GM23338 (cell line): ENCODE measurements at regions not wholly inside any gene's neighbourhood (a gene's known extent, or its start where the extent isn't known, plus 50 kb on each side); places are given as distances from the start of the nearest gene placed in this dataset.

Experiments
- EZH2 ChIP-seq: fragments of 200-600 bp; sonication (generic); IDR thresholded peaks from one replicate; pipeline ENCODE4 v1.8.0; 2017; ENCODE audit warnings: antibody characterized with exemption, mild to moderate bottlenecking, low read depth; ENCODE audit not compliant: unreplicated experiment
- TF ChIP-seq, protein P1 (sequence below), 2 experiments: fragments of 200-600 bp in 1 of 2; sonication (generic) in 1 of 2; conservative IDR thresholded peaks; 2 replicates each; pipeline versions ENCODE4 v1.5.1 to v1.6.1; 2016 to 2017; ENCODE audit warnings: antibody characterized with exemption in 2 of 2, low read depth in 2 of 2, mild to moderate bottlenecking in 2 of 2, moderate library complexity in 1 of 2

DNA sequence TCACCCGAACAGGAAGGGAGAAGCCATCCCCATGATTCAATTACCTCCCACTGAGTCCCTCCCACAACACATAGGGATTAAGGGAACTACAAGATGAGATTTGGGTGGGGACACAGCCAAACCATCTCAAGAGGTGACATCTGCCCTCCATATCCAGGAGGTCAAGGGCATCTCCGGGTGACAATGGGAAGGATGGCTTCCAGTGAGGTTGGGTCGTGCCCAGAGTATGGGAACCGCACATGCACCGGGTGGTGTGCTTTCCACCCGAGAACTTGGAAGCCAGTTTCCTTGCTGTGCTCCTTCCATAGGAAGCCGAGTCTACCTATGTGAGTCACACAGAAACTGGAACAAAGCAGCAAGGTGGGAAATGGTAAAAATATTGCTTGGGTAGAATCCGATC lies 216.9 kb upstream of the SALL3 start:
- TF ChIP-seq, protein P1, sequence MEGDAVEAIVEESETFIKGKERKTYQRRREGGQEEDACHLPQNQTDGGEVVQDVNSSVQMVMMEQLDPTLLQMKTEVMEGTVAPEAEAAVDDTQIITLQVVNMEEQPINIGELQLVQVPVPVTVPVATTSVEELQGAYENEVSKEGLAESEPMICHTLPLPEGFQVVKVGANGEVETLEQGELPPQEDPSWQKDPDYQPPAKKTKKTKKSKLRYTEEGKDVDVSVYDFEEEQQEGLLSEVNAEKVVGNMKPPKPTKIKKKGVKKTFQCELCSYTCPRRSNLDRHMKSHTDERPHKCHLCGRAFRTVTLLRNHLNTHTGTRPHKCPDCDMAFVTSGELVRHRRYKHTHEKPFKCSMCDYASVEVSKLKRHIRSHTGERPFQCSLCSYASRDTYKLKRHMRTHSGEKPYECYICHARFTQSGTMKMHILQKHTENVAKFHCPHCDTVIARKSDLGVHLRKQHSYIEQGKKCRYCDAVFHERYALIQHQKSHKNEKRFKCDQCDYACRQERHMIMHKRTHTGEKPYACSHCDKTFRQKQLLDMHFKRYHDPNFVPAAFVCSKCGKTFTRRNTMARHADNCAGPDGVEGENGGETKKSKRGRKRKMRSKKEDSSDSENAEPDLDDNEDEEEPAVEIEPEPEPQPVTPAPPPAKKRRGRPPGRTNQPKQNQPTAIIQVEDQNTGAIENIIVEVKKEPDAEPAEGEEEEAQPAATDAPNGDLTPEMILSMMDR (conservative IDR thresholded peaks at IDR 0.05; ENCODE audit: low read depth in 2 of 2) = no peak
- no peak for TF ChIP-seq EZH2
